OCI-LY7 (cell line): ENCODE measurements at regions not wholly inside any gene's neighbourhood (a gene's known extent, or its start where the extent isn't known, plus 50 kb on each side); places are given as distances from the start of the nearest gene placed in this dataset.

Experiments used
- BruUV-seq: library from RNA; stranded (reverse); fragments of 400-500 nt; replicated peaks from 2 replicates; lab custom pipeline; 2021; lab: Mats Ljungman, UMichigan
- CTCF ChIA-PET: fragments of 300-600 bp; sonication (Branson Sonifier 250); formaldehyde crosslinking; loops from one replicate; lab custom pipeline; 2022; ENCODE audit warnings: antibody characterized with exemption; ENCODE audit not compliant: unreplicated experiment; lab: Charles Lee
- POLR2A ChIA-PET: fragments of 300-600 bp; sonication (Branson Sonifier 250); formaldehyde crosslinking; loops from one replicate; lab custom pipeline; 2022; ENCODE audit warnings: antibody characterized with exemption; lab: Charles Lee
- DNase-seq: peaks from one replicate; pipeline ENCODE4 v3.0.0-alpha.2; 2015; ENCODE audit warnings: low spot score
- H2AFZ ChIP-seq: fragments of 200-600 bp; sonication (generic), shearing (Covaris generic); 2 replicates; pipeline ENCODE4 v1.6.1; 2014; ENCODE audit warnings: mild to moderate bottlenecking, antibody characterized with exemption, low read length, moderate library complexity
- H3K27ac ChIP-seq: fragments of 200-600 bp; sonication (generic); 2 replicates; pipeline ENCODE4 v1.5.1; 2014; ENCODE audit warnings: mixed run types, low read depth, mild to moderate bottlenecking, moderate library complexity, low read length, inconsistent platforms; ENCODE audit not compliant: poor library complexity, severe bottlenecking
- H3K36me3 ChIP-seq: fragments of 200-600 bp; sonication (generic); 2 replicates; pipeline ENCODE4 v1.6.1; 2014; ENCODE audit warnings: mild to moderate bottlenecking, antibody characterized with exemption, low read length, moderate library complexity, mixed read lengths; ENCODE audit not compliant: insufficient read depth
- H3K4me1 ChIP-seq: fragments of 200-600 bp; sonication (generic); 2 replicates; pipeline ENCODE4 v1.5.1; 2014; ENCODE audit warnings: mild to moderate bottlenecking, low read length; ENCODE audit not compliant: insufficient read depth, poor library complexity, severe bottlenecking
- H3K4me2 ChIP-seq: fragments of 200-600 bp; sonication (generic); 2 replicates; pipeline ENCODE4 v1.6.1; 2014; ENCODE audit warnings: mild to moderate bottlenecking, low read length
- H3K4me3 ChIP-seq: fragments of 200-600 bp; sonication (generic); 2 replicates; pipeline ENCODE4 v1.5.1; 2014; ENCODE audit warnings: mild to moderate bottlenecking, low read depth, low read length; ENCODE audit not compliant: poor library complexity, severe bottlenecking
- H3K79me2 ChIP-seq: fragments of 200-600 bp; sonication (generic); 2 replicates; pipeline ENCODE4 v1.6.1; 2016; ENCODE audit warnings: low read depth, mild to moderate bottlenecking, low read length, moderate library complexity, mixed read lengths; ENCODE audit not compliant: insufficient read depth
- H3K9me2 ChIP-seq: fragments of 200-600 bp; sonication (generic); 2 replicates; pipeline ENCODE4 v1.6.1; 2016; ENCODE audit warnings: mild to moderate bottlenecking, low read length, mixed read lengths; ENCODE audit not compliant: insufficient read depth
- H3K9me3 ChIP-seq: fragments of 200-600 bp; sonication (generic); 2 replicates; pipeline ENCODE4 v1.6.1; 2014; ENCODE audit warnings: mild to moderate bottlenecking, mixed run types, low read length, mixed read lengths
- H4K20me1 ChIP-seq: fragments of 200-600 bp; sonication (generic); 2 replicates; pipeline ENCODE4 v1.6.1; 2014; ENCODE audit warnings: mild to moderate bottlenecking, antibody characterized with exemption, low read length, moderate library complexity, mixed read lengths; ENCODE audit not compliant: insufficient read depth
- CTCF ChIP-seq: fragments of 200-600 bp; sonication (generic); conservative IDR thresholded peaks from 2 replicates; pipeline ENCODE4 v1.5.1; 2014; ENCODE audit warnings: mild to moderate bottlenecking, antibody characterized with exemption, low read length, moderate library complexity, mixed read lengths
- EZH2phosphoT487 ChIP-seq: fragments of 200-600 bp; sonication (generic); IDR thresholded peaks from 2 replicates; pipeline ENCODE4 v1.6.1; 2018; ENCODE audit warnings: low read depth, borderline replicate concordance, mild to moderate bottlenecking, mixed run types, antibody characterized with exemption, low read length, moderate library complexity, mixed read lengths
- intact Hi-C: fragments of 100-400 bp; cut with micrococcal nuclease; formaldehyde crosslinking; loops from one replicate; pipeline ENCODE4 v1.10.0; 2022; ENCODE audit not compliant: unreplicated experiment

GRCh38 chr4:11801466-11802446 is 373.1 kb upstream of the HS3ST1 start:
- no peaks in the 10 kb centered on the region for H4K20me1 ChIP-seq
- no peak for TF ChIP-seq EZH2phosphoT487
- TF ChIP-seq CTCF = no peak
- no peaks in the 10 kb centered on the region for H3K79me2 ChIP-seq
- intact Hi-C loops = no loop called here
- no peak overlapping the region for H3K27ac ChIP-seq
- no peaks in the 10 kb centered on the region for H3K9me2 ChIP-seq
- ChIA-PET CTCF (no interaction called here), POLR2A (no interaction called here)
- DNase-seq = no peak
- BruUV-seq = no TSS peak
- no peaks in the 10 kb centered on the region for H3K9me3 ChIP-seq
- H3K4me1 ChIP-seq = no peaks in the 10 kb centered on the region
- H3K4me2 ChIP-seq = no peak overlapping the region
- H3K4me3 ChIP-seq = no peak overlapping the region
- no peaks in the 10 kb centered on the region for H3K36me3 ChIP-seq
- no peak overlapping the region for H2AFZ ChIP-seq

GRCh38 chr4:11799196-11799595 is 370.5 kb upstream of the HS3ST1 start:
- intact Hi-C loops = no loop called here
- no peak overlapping the region for H3K4me2 ChIP-seq
- POLR2A ChIA-PET = no interaction called here
- no peak overlapping the region for H3K4me3 ChIP-seq
- no peak overlapping the region for H2AFZ ChIP-seq
- H3K27ac ChIP-seq = no peak overlapping the region
- no peaks in the 10 kb centered on the region for H3K9me2 ChIP-seq
- no TSS peak for BruUV-seq
- no peaks in the 10 kb centered on the region for H4K20me1 ChIP-seq
- DNase-seq = no peak
- H3K36me3 ChIP-seq = no peaks in the 10 kb centered on the region
- CTCF ChIA-PET = no interaction called here
- H3K4me1 ChIP-seq = no peaks in the 10 kb centered on the region
- no peaks in the 10 kb centered on the region for H3K79me2 ChIP-seq
- no peaks in the 10 kb centered on the region for H3K9me3 ChIP-seq
- TF ChIP-seq EZH2phosphoT487 = no peak
- TF ChIP-seq CTCF = no peak

- intact Hi-C loops = no loop called here
- no peak for DNase-seq
- Histone ChIP-seq H2AFZ (no peak overlapping the region), H3K9me3 (no peaks in the 10 kb centered on the region), H3K36me3 (no peaks in the 10 kb centered on the region), H3K4me2 (no peak overlapping the region), H3K27ac (no peak overlapping the region), H4K20me1 (no peaks in the 10 kb centered on the region), H3K4me3 (no peak overlapping the region), H3K9me2 (no peaks in the 10 kb centered on the region), H3K4me1 (no peaks in the 10 kb centered on the region), H3K79me2 (no peaks in the 10 kb centered on the region)
- BruUV-seq = no TSS peak
- CTCF ChIA-PET = no interaction called here
- TF ChIP-seq CTCF (no peak), EZH2phosphoT487 (no peak)
- POLR2A ChIA-PET = no interaction called here
These were observed 363.1 kb upstream of the HS3ST1 start for GRCh38 chr4:11791797-11792196.
